Heart left ventricle (tissue), 16 donors: ENCODE measurements at regions not wholly inside any gene's neighbourhood (a gene's known extent, or its start where the extent isn't known, plus 50 kb on each side); places are given as distances from the start of the nearest gene placed in this dataset.
"Not testable (repeated sequence)": the region's sequence is repeated elsewhere in the genome, so short reads cannot be mapped to it uniquely, and the experiment has no call there.

Experiments used
- ATAC-seq, 4 donors: fragments of 200-7000 bp; cut with Tn5 transposase; one replicate each; pipeline ENCODE4 v1.9.1; 2020 to 2022; ENCODE audit warnings: moderate library complexity in 4 of 4, mild to moderate bottlenecking in 3 of 4, moderate number of reproducible peaks in 1 of 4
- DNase-seq, 5 donors: peaks; one replicate each; pipeline ENCODE4 v3.0.0-alpha.2; 2020
- H3K27ac ChIP-seq, 12 donors: fragments of 200-600 bp; sonication (generic) in 4 of 12; one replicate each; pipeline versions ENCODE4 v1.5.0 to v1.8.0; 2016 to 2022; ENCODE audit warnings: mild to moderate bottlenecking in 2 of 12
- H3K27me3 ChIP-seq, 9 donors: fragments of 200-600 bp; sonication (generic) in 2 of 9; one replicate each; pipeline versions ENCODE4 v1.5.1 to v1.8.0; 2016 to 2022; ENCODE audit warnings: mild to moderate bottlenecking in 3 of 9
- H3K36me3 ChIP-seq, 9 donors: fragments of 200-600 bp; sonication (generic) in 2 of 9; one replicate each; pipeline versions ENCODE4 v1.5.0 to v1.8.0; 2018 to 2022; ENCODE audit warnings: mild to moderate bottlenecking in 2 of 9
- H3K4me1 ChIP-seq, 12 donors: fragments of 200-600 bp; sonication (generic) in 4 of 12; one replicate each; pipeline versions ENCODE4 v1.5.0 to v1.8.0; 2016 to 2022; ENCODE audit warnings: mild to moderate bottlenecking in 3 of 12
- H3K4me3 ChIP-seq, 12 donors: fragments of 200-600 bp; sonication (generic) in 4 of 12; one replicate each; pipeline versions ENCODE4 v1.5.0 to v1.8.0; 2017 to 2022; ENCODE audit warnings: mild to moderate bottlenecking in 9 of 12, moderate library complexity in 4 of 12
- H3K9me3 ChIP-seq, 12 donors: fragments of 200-600 bp; sonication (generic) in 4 of 12; one replicate each; pipeline versions ENCODE4 v1.5.0 to v1.8.0; 2016 to 2022; ENCODE audit warnings: mild to moderate bottlenecking in 1 of 12
- POLR2A ChIP-seq, 2 donors: fragments of 450-650 bp; IDR thresholded peaks; one replicate each; pipeline ENCODE4 v1.6.1; 2017; ENCODE audit warnings: antibody characterized with exemption in 2 of 2, mild to moderate bottlenecking in 2 of 2, moderate library complexity in 2 of 2
- WGBS, 4 donors: extraction: QIAGEN DNeasy Blood & Tissue Kit in 2 of 4; methylation state at CpG; one replicate each; pipeline versions ENCODE4 v1.1.5 to v1.1.7; 2013 to 2018; 5-methylcytosine and 5-hydroxymethylcytosine counted together
- intact Hi-C, 10 donors: fragments of 100-400 bp; cut with DNase I; formaldehyde crosslinking; loops; one replicate each; pipeline versions ENCODE4 v1.11.1 to v1.14.2; 2022
- TF ChIP-seq, protein P1 (sequence below), 12 donors: fragments of 200-600 bp; sonication (generic) in 4 of 12; IDR thresholded peaks; one replicate each; pipeline versions ENCODE4 v1.5.0 to v1.8.0; 2018 to 2022; ENCODE audit warnings: antibody characterized with exemption in 12 of 12, mild to moderate bottlenecking in 5 of 12
- donor health status: ischemic (EF 13 %, LVEDD 7.1; RV severe dilation, severe dysfunction).
- donor health status: healthy with polysubstance abuse.
- donor health status: DM: no; HTN: yes; CAD: no.
- donor health status: DM: no; HTN: no; CAD: no.
- donor health status: ischemic (EF 25% LVEDD 6.9; RV normal size, moderate dysfunction).
- donor health status: ischemic (EF 25% LVEDD 5.7; RV mildly dilated, moderate dysfunction).
- donor health status: healthy.
- donor health status: DM: yes; HTN: yes; CAD: no.
- donor health status: ischemic (EF 35%, LVEDD 5.7; RV mildly dilated, moderate dysfunction).
- donor health status: nonischemic (EF 11% LVEDD 7.7; RV severe dilation, severe dysfunction).
- donor health status: DM: yes; HTN: yes; CAD: no.
- donor health status: PGD.
- donor health status: ischemic (EF 29% LVEDD 5.4; RV normal size, mild dysfunction).
- donor health status: nonischemic (EF 23%, LVEDD 6.1; RV moderate dilation, normal function).

DNA sequence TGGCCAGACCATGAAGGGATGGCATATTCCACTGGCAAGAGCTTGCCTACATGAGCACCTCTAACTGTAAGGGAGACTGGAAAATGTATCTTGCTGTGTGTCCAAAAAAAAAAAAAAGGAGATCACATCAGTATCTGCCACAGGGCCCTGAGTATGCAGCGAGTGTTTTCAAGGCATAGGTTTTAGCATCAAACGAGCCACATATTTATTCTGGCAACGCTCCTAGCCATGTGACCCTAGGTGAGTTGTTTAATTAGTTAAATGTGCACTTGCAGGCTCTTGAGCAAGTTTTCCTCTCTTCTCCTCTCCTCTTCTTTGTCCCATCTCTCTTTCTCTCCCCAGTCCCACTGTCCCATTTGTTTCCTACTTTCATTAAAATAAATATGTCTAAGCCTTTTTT, 428.7 kb upstream of the AKR1E2 start:
- Histone ChIP-seq H3K4me1 (no peaks in the 10 kb centered on the region), H3K36me3 (no peaks in the 10 kb centered on the region), H3K27me3 (no peaks in the 10 kb centered on the region), H3K9me3 (no peaks in the 10 kb centered on the region), H3K27ac (no peak overlapping the region), H3K4me3 (no peak overlapping the region)
- intact Hi-C loops, result no loop called here
- DNase-seq (no peak), ATAC-seq (no peak)
- TF ChIP-seq POLR2A (IDR thresholded peaks at IDR 0.05), result no peak
- TF ChIP-seq, protein P1, sequence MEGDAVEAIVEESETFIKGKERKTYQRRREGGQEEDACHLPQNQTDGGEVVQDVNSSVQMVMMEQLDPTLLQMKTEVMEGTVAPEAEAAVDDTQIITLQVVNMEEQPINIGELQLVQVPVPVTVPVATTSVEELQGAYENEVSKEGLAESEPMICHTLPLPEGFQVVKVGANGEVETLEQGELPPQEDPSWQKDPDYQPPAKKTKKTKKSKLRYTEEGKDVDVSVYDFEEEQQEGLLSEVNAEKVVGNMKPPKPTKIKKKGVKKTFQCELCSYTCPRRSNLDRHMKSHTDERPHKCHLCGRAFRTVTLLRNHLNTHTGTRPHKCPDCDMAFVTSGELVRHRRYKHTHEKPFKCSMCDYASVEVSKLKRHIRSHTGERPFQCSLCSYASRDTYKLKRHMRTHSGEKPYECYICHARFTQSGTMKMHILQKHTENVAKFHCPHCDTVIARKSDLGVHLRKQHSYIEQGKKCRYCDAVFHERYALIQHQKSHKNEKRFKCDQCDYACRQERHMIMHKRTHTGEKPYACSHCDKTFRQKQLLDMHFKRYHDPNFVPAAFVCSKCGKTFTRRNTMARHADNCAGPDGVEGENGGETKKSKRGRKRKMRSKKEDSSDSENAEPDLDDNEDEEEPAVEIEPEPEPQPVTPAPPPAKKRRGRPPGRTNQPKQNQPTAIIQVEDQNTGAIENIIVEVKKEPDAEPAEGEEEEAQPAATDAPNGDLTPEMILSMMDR (IDR thresholded peaks at IDR 0.05), result no peak
- 87 to 93% (median 92%) methylated on average over 3 of the region's 3 CpGs for WGBS, 4 donors

DNA sequence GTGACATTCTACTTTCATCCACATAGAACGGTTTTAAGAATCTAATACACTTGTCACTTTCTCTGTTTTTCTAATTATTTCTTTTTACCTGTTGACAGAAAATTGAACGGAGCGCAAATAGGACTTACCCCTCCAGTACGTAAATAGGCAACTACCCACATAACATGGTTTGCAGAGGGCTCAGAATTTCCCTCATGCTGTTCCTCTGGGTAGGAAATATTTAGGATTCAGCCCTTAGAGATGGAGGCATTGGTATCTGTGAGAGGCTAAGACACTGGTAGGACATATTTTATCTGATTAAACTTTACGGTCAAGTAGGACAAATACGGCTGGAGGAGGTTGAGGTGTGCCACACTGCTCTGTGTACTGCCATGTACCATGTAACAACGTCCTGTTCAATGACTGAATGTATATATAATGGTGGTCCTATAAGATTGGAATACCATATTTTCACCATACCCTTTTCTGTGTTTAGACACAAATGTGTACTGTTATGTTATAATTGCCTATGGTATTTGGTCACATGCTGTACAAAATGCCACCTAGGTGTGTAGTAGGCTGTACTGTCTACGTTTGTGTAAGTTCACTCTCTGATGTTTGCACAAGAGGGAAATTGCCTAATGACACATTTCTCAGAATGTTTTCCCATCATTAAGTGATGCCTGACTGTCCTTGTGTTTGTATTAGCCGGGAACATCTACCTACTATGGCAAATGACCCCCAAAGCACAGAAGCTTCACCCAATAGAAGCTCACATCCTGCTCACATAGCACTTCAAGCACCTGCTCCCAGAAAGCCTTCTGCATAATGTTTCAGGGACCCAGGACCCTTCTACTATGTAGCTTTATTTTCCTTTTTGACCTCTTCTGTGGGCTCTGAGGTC, 429.4 kb upstream of the AKR1E2 start:
- H3K27me3 ChIP-seq, result no peaks in the 10 kb centered on the region
- no peaks in the 10 kb centered on the region for H3K9me3 ChIP-seq
- 94 to 98% (median 95%) methylated on average over 9 of the region's 9 CpGs for WGBS, 4 donors
- no peak overlapping the region for H3K27ac ChIP-seq
- H3K4me3 ChIP-seq, result no peak overlapping the region
- no peaks in the 10 kb centered on the region for H3K36me3 ChIP-seq
- H3K4me1 ChIP-seq, result no peaks in the 10 kb centered on the region
- ATAC-seq, result no peak
- TF ChIP-seq, protein P1 (IDR thresholded peaks at IDR 0.05), result no peak
- TF ChIP-seq POLR2A (IDR thresholded peaks at IDR 0.05), result no peak
- no peak for DNase-seq
- intact Hi-C loops, result no loop called here

DNA sequence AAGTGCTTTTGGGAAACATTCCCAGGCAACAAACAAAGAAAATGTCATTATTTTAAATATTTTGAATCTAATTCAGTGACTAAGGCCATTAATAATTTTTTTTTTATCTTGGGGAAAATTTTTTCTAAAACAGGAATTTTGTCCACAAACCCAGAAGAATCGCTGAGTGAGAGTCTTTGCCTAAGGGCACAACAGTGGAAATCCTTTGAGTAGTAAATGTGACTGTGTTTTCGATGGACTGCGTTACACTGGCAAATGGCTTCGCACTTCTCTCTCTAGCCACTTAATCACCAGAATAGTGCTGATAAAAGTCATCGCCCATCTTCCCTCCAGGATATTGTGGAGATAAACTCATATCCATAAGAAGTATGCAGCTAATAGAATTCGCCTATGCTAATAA, 430.3 kb upstream of the AKR1E2 start:
- ATAC-seq, result no peak
- 94 to 98% (median 96%) methylated on average over 6 of the region's 6 CpGs for WGBS, 4 donors

DNA sequence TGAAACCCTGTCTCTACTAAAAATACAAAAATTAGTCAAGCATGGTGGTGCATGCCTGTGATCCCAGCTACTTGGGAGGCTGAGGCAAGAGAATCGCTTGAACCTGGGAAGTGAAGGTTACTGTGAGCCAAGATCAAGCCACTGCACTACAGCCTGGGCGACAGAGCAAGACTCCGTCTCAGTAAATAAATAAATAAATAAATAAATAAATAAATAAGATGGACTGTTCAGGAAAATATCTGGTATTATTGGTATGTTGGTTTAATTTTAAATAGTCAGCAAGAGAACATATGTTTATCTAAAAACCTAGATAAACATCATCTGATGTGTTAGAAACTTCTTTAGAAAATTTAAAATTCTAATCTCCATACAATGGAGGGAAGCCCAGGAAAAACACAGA, 431.6 kb upstream of the AKR1E2 start:
- H3K27ac ChIP-seq, intact Hi-C loops, H3K9me3 ChIP-seq, ATAC-seq, H3K36me3 ChIP-seq, DNase-seq, H3K4me1 ChIP-seq, H3K27me3 ChIP-seq, H3K4me3 ChIP-seq: not testable (repeated sequence)
- 96 to 99% (median 99%) methylated on average over 3 of the region's 3 CpGs for WGBS, 4 donors

More for the DNA sequence above, 430.3 kb upstream of the AKR1E2 start:
- Histone ChIP-seq H3K4me1 (no peaks in the 10 kb centered on the region), H3K36me3 (no peaks in the 10 kb centered on the region), H3K9me3 (no peaks in the 10 kb centered on the region), H3K4me3 (no peak overlapping the region), H3K27me3 (no peaks in the 10 kb centered on the region), H3K27ac (no peak overlapping the region)
- TF ChIP-seq POLR2A (IDR thresholded peaks at IDR 0.05), result no peak
- TF ChIP-seq, protein P1 (IDR thresholded peaks at IDR 0.05), result no peak
- no peak for DNase-seq
- intact Hi-C loops, result no loop called here

DNA sequence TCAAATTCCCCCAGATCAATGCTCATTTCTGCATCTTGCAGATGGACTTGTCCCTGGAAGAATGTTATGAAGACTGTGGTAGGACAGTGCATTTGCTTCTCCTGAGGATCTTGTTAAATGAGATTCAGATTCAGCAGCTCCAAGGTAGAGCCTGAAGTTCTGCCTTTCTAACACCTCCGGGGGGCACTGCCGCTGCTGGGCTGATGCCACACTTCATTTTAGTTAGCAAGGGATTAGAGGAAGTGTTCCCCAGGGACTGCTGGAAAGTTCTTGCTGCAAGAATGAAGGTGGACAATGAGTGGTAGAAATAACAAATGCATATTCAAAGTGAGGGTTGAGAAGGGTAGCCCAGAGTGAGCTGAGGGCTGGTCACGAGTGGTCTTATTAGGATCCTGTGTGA, 434.3 kb upstream of the AKR1E2 start:
- ATAC-seq, result no peak
- no peak overlapping the region for H3K4me3 ChIP-seq
- no peak for DNase-seq
- H3K36me3 ChIP-seq, result no peaks in the 10 kb centered on the region
- H3K27me3 ChIP-seq, result no peaks in the 10 kb centered on the region
- no peak overlapping the region for H3K27ac ChIP-seq
- TF ChIP-seq POLR2A (IDR thresholded peaks at IDR 0.05), result no peak
- TF ChIP-seq, protein P1 (IDR thresholded peaks at IDR 0.05), result peak in 1 of 12 donors; percentile 9
- intact Hi-C loops, result no loop called here
- H3K4me1 ChIP-seq, result no peaks in the 10 kb centered on the region
- WGBS, 4 donors, result 82 to 93% (median 85%) methylated on average over 3 of the region's 3 CpGs
- no peaks in the 10 kb centered on the region for H3K9me3 ChIP-seq
